Activated B cell treated with CpG ODN at 0.5 μM for 24 hours (primary cell): ENCODE measurements at regions not wholly inside any gene's neighbourhood (a gene's known extent, or its start where the extent isn't known, plus 50 kb on each side); places are given as distances from the start of the nearest gene placed in this dataset.
"Not testable (repeated sequence)": the region's sequence is repeated elsewhere in the genome, so short reads cannot be mapped to it uniquely, and the experiment has no call there.

ENCODE experiments used
- ATAC-seq: fragments of 200-7000 bp; cut with Tn5 transposase; one replicate; pipeline ENCODE4 v1.10.0; 2021; ENCODE audit warnings: low read depth, mild to moderate bottlenecking, moderate library complexity
- CTCF ChIA-PET: fragments of 350-600 bp; sonication (Branson Sonifier 250); formaldehyde crosslinking; loops from one replicate; lab custom pipeline; 2021; ENCODE audit warnings: antibody characterized with exemption; lab: Charles Lee
- POLR2A ChIA-PET: fragments of 350-600 bp; sonication (Branson Sonifier 250); formaldehyde crosslinking; loops from one replicate; lab custom pipeline; 2021; ENCODE audit warnings: antibody characterized with exemption; lab: Charles Lee
- DNase-seq: peaks from one replicate; pipeline ENCODE4 v3.0.0; 2022
- H3K27ac Mint-ChIP-seq: one replicate; pipeline ENCODE4 v1.8.0; 2020; ENCODE audit warnings: mixed read lengths
- H3K27me3 Mint-ChIP-seq: one replicate; pipeline ENCODE4 v1.8.0; 2021; ENCODE audit warnings: mixed read lengths
- H3K36me3 Mint-ChIP-seq: one replicate; pipeline ENCODE4 v1.8.0; 2021; ENCODE audit warnings: low read depth, mixed read lengths
- H3K4me1 Mint-ChIP-seq: one replicate; pipeline ENCODE4 v1.8.0; 2021; ENCODE audit warnings: mixed read lengths
- H3K4me3 Mint-ChIP-seq: one replicate; pipeline ENCODE4 v1.8.0; 2020; ENCODE audit warnings: mild to moderate bottlenecking, mixed read lengths
- H3K9me3 Mint-ChIP-seq: one replicate; pipeline ENCODE4 v1.8.0; 2020; ENCODE audit warnings: mixed read lengths
- intact Hi-C: fragments of 100-400 bp; cut with micrococcal nuclease; formaldehyde crosslinking; loops from one replicate; pipeline ENCODE4 v1.15.1; 2024

DNA sequence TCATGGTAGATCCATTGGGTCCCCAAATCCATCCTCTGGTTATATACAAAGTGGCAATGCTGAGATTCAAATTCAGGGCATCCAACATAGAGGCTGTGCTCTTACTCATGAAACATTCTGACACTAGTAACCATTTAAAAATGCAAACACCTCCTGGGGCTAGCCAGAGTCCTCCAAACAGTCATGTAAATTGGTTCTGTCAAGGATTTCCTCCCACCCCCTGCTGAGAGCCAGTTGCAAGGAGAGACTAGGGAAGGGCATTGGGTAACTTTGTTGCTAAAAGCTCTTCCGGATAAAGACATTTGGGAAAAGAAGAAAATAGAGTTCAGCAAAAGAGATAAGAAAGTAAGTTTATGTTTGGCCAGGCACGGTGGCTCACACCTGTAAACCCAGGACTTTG is 58.3 kb downstream of the ART5 start:
- POLR2A ChIA-PET, CTCF ChIA-PET, H3K9me3 Mint-ChIP-seq, intact Hi-C loops, ATAC-seq, H3K4me3 Mint-ChIP-seq, H3K4me1 Mint-ChIP-seq, H3K36me3 Mint-ChIP-seq, H3K27ac Mint-ChIP-seq, DNase-seq: not testable (repeated sequence)
- peaks cover 32% of the 10 kb centered on the region for H3K27me3 Mint-ChIP-seq

DNA sequence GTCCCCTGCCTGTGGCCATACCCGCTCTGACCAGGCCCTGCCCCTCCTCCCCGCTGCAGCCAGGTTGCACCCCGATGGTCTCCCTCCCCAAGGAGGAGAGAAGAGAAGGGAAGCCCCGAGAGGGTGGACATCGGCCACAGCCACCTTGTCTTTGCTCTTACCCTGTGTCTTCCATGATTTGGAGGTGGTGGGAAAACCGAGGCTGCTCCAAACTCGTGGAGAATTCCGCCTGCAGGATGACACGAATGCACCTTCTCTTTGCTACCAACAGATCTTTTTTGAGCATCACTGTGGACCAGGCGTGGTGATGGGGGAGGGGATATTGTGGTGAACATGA is 60.4 kb downstream of the ART5 start:
- CTCF ChIA-PET, DNase-seq, H3K27ac Mint-ChIP-seq, H3K4me1 Mint-ChIP-seq, H3K9me3 Mint-ChIP-seq, H3K36me3 Mint-ChIP-seq, POLR2A ChIA-PET, intact Hi-C loops, ATAC-seq: not testable (repeated sequence)
- Mint-ChIP-seq H3K4me3 (peak overlapping the region; percentile 59), H3K27me3 (peaks cover 32% of the 10 kb centered on the region)

DNA sequence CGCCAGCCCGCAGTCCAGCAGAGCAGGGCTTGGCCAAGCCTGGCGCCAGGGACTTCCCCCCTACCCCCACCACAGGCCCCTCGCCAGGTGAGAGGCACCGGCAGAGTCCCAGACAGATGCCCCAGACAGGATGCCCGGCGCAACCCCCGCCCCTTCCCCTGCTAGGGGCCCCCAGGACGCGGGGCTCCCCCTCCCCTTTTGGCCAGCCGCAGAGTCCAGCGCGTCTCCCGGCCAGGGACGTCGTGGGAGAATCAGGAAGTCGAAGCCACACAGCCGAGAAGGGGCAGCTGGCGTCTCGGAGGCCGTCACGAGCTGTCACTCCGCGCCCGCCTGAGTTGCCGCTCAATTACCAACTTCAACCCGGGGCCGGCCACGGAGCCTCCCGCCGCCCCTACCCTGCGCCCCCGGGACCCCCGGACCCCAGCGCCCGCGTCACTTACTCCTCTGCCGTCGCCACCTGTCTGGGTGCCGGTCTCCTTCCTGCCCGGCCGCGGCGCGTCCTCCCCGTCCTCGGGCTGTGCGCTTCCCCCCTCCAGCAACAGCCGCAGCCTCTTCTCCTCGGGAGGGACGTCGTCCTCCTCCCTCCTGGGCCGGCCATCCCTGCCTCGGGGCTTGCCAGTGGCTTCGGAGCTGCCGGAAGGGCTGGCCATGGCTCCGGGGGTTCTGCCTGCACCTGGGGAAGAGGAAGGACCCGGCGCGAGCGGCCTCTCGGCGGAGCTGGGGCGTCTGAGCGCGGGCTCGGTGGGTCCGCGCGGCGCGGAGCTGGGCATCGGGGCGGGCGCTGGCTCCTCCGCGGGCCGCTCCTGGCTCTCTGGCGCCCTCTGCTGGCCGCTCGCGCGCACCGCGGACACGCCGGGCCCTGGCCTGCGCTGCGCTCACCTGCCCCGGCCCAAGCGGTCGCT is 61.1 kb downstream of the ART5 start:
- H3K36me3 Mint-ChIP-seq, H3K27ac Mint-ChIP-seq, H3K4me1 Mint-ChIP-seq, CTCF ChIA-PET, ATAC-seq, H3K9me3 Mint-ChIP-seq, intact Hi-C loops: not testable (repeated sequence)
- POLR2A ChIA-PET: interaction anchor here (0.6 kb wide), 1 partner anchor 58 kb away, joined by 4 read pairs; no protein-coding TSS in a partner anchor
- peak overlapping the region; percentile 60 for H3K4me3 Mint-ChIP-seq
- peak; percentile 66 for DNase-seq
- peaks cover 32% of the 10 kb centered on the region for H3K27me3 Mint-ChIP-seq

DNA sequence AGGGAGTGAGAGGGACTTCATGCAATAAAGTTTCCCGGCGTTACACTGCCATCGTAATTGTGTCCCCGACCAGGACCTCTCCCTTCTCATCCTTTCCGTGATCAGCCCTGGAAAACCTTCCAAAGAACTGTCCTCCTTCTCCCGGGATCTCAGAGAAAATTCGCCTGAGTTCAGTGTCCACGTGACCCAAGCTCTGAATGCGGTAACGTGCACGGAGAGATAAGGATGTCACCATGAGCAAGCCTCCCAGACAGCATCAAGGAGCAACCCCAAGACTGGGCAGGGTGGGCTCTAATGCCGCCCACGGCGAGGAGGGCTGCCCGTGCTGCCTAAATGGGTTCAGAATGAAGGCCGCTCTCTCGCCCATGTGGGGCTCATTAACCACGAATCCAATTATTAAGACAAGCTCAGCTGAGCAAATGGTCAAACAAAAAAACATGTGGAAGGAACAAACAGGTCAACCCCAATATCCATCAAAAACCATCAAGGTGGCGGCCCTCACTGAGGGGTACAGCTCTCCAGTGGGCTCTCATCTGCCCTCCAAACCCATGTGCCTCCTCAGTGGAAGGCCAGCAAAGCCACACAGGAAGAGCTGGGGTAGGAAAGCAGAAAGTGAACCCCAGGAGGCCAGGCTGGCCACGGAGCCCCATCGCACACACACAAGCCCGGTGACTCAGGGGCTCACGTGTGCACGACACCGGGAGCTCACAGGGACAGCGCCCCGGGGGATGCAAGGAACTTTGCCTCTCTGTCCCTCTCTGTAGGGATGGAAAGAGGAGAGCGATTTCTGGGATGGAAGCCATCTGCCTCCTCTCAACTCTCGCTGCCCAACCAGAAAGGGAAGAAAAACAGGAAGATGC is 62.0 kb downstream of the ART5 start:
- H3K27ac Mint-ChIP-seq, intact Hi-C loops, CTCF ChIA-PET: not testable (repeated sequence)

DNA sequence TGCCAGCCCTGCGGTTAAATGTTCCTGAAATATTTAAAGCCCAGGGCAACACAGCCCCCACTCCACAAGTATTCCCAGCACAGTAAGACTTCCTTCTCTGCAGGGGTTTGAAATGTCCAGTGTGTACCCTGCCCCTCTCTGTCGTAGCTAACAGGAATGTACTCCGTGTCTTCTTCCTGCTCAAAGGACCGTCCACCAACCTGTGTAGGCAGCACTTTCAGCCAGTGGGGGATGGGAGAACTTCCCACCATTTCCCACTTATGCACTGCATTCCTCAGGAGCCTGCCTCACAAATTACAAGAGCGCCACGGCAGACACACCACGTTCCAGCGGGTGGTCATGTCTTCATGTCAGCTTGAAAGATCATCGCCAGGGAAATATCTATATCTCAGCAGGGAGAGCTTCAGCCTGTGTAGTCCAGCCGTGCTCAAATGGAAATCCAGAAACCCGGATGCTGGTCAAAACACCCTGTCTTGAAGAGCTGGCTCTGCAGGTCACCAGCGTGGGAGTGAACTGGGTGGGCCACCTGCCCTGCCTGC is 65.7 kb downstream of the ART5 start:
- DNase-seq, H3K4me3 Mint-ChIP-seq, H3K27ac Mint-ChIP-seq, ATAC-seq, intact Hi-C loops, H3K4me1 Mint-ChIP-seq, H3K9me3 Mint-ChIP-seq, POLR2A ChIA-PET, CTCF ChIA-PET, H3K36me3 Mint-ChIP-seq: not testable (repeated sequence)
- H3K27me3 Mint-ChIP-seq: peaks cover 11% of the 10 kb centered on the region

More for the DNA sequence above, 62.0 kb downstream of the ART5 start:
- POLR2A ChIA-PET: interaction anchor here (0.6 kb wide), 1 partner anchor 57 kb away, joined by 4 read pairs; no protein-coding TSS in a partner anchor
- not testable (repeated sequence) for ATAC-seq, H3K4me1 Mint-ChIP-seq, H3K9me3 Mint-ChIP-seq, DNase-seq, H3K36me3 Mint-ChIP-seq
- H3K27me3 Mint-ChIP-seq: peaks cover 32% of the 10 kb centered on the region
- H3K4me3 Mint-ChIP-seq: peak overlapping the region; percentile 15

DNA sequence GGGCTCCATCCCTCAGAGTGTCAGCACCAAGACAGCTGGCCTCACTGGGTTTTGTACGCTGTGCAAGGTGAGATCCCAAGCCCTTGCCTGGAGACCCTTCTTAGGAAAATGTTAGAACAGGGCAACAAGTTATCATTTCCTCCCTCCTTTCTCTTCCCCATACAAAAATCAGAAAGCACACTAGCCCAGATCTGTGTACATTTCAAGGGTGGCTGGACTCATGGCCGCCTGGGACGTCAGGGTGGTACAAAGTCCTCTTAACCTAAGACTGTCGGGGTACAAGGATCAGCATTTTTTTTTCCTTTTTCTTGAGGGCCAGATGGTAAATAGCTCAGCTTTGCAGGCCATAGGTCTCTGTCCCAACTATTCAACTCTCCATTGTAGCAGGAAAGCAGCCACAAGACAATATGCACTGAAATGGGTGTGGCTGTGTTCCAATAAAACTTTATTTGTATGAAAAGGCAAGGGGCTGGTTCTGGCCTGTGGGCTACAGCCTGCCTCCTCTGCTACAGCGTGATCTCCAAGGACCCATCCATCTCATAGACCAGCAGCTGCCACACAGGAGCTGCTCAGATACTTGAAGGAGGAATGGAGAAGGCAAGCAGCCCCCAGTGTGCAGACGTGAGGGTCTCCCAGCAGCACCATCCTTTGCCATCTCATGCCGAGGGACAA is 68.7 kb downstream of the ART5 start:
- H3K36me3 Mint-ChIP-seq, H3K9me3 Mint-ChIP-seq, POLR2A ChIA-PET, CTCF ChIA-PET, ATAC-seq, DNase-seq, H3K27ac Mint-ChIP-seq, H3K4me1 Mint-ChIP-seq, intact Hi-C loops, H3K4me3 Mint-ChIP-seq, H3K27me3 Mint-ChIP-seq: not testable (repeated sequence)

DNA sequence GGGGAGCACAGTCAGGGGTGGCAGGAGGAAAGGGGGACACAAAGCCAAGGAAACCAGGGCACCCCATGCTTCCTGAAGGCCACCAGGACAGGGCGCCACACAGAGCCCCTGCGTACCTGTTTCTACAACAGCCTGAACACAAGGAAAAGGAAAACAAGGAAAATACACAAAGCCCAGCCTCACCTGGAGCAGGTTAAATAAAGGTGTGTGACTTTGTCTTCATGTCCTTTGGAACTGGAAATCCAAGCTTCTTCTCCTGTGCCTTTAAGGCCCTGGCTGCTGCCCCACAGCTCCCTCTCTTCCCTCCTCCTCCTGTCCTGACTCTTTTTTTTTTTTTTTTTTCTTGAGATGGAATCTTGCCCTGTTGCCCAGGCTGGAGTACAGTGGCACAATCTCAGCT is 70.0 kb downstream of the ART5 start:
- H3K4me3 Mint-ChIP-seq, H3K4me1 Mint-ChIP-seq, H3K36me3 Mint-ChIP-seq, ATAC-seq, intact Hi-C loops, CTCF ChIA-PET, H3K27me3 Mint-ChIP-seq, H3K27ac Mint-ChIP-seq, H3K9me3 Mint-ChIP-seq, DNase-seq, POLR2A ChIA-PET: not testable (repeated sequence)

DNA sequence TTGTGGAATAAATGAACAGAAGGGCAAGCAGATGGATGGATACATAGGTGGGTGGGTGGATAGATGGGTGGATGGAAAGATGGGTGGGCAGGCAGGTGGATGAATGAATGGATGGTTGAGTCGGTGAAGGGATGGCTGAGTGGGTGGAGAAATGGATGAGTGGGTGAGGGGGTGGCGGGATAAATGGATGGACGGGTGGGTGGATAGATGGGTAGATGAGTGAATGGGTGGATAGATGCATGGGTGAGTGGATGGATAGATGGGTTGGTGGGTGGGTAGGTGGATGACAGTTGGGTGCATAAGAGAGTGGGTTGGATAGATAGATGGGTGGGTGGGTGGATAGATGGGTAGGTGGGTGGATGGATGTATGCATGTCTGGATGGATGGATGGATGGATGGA is 76.0 kb downstream of the ART5 start:
- intact Hi-C loops, H3K4me1 Mint-ChIP-seq, H3K27ac Mint-ChIP-seq, POLR2A ChIA-PET, H3K9me3 Mint-ChIP-seq, H3K36me3 Mint-ChIP-seq, CTCF ChIA-PET, ATAC-seq, DNase-seq, H3K4me3 Mint-ChIP-seq: not testable (repeated sequence)
- H3K27me3 Mint-ChIP-seq: peaks cover 10% of the 10 kb centered on the region

DNA sequence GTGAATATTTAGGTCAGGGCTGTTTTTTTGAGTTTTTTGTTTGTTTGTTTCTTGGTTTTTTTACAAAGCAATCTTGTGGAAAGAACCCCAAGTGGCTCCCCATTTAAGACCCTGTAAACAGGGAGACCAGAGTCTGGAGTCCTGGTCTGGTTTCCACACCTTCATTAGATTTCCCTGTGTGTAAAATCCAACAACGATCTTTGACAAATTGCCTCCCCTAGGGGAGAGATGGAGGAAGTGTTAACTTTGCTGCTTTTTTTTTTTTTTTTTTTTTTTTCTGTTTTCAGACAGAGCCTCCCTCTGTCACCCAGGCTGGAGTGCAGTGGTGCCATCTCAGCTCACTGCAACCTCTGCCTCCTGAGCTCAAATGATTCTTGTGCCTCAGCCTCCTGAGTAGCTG is 77.4 kb downstream of the ART5 start:
- H3K4me3 Mint-ChIP-seq, DNase-seq, CTCF ChIA-PET, H3K36me3 Mint-ChIP-seq, H3K9me3 Mint-ChIP-seq, intact Hi-C loops, ATAC-seq, POLR2A ChIA-PET, H3K27ac Mint-ChIP-seq, H3K4me1 Mint-ChIP-seq: not testable (repeated sequence)
- H3K27me3 Mint-ChIP-seq: peaks cover 10% of the 10 kb centered on the region

DNA sequence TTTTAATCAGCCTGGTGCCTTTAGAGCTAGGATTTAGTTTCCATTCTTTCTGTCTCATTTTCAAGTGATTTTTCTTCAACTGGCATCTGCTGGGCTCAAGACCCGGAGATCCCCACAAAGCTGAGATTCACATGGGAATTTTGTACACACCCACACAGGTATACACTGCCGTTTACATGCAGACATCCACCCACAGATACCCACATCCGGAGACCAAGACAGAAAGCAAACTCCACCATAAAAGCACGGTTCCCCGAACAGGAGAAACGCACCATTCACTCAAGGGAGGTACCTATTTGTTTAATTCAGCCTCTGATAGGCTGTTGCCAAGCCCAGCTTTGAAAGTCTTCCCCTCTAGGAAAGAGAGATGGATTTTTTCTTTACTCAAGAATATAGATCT is 87.2 kb downstream of the ART5 start:
- H3K9me3 Mint-ChIP-seq, ATAC-seq, POLR2A ChIA-PET, H3K4me1 Mint-ChIP-seq, H3K27ac Mint-ChIP-seq, DNase-seq, intact Hi-C loops, CTCF ChIA-PET, H3K36me3 Mint-ChIP-seq: not testable (repeated sequence)
- peak overlapping the region; percentile 32 for H3K4me3 Mint-ChIP-seq
- H3K27me3 Mint-ChIP-seq: peaks cover 11% of the 10 kb centered on the region

DNA sequence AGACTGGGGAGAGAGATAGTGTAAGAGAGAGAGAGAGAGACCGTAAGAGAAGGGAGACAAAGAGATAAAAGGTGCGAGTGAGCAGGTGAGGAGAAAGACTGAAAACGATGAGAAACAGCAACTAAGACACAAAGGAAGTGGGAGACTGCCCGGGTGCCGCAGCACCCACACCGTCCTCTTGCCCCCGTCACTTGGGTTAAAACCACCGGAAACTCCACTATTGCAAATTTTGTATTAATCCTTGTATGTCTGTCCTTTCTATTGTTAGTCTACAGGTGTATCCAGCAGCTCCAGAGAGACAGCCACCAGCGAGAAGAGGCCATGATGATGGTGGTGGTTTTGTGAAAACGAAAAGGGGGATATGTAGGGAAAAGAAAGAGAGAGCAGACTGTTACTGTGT is 96.8 kb downstream of the ART5 start:
- H3K27me3 Mint-ChIP-seq, H3K27ac Mint-ChIP-seq, H3K9me3 Mint-ChIP-seq, POLR2A ChIA-PET, H3K4me1 Mint-ChIP-seq, DNase-seq, CTCF ChIA-PET, intact Hi-C loops, H3K36me3 Mint-ChIP-seq, ATAC-seq, H3K4me3 Mint-ChIP-seq: not testable (repeated sequence)
